Mucosa of descending colon (tissue), 3 donors: ENCODE measurements at regions not wholly inside any gene's neighbourhood (a gene's known extent, or its start where the extent isn't known, plus 50 kb on each side); places are given as distances from the start of the nearest gene placed in this dataset.

Experiments
- ATAC-seq: fragments of 200-7000 bp; cut with Tn5 transposase; one replicate; pipeline ENCODE4 v1.9.1; 2020; ENCODE audit warnings: mild to moderate bottlenecking, moderate library complexity
- DNase-seq, 3 donors: peaks; one replicate each; pipeline ENCODE4 v3.0.0-alpha.2; 2020
- H3K36me3 ChIP-seq: fragments of 200-600 bp; one replicate; pipeline ENCODE4 v1.8.0; 2021; ENCODE audit warnings: low read depth, mild to moderate bottlenecking
- H3K4me1 ChIP-seq: fragments of 200-600 bp; one replicate; pipeline ENCODE4 v1.8.0; 2021; ENCODE audit warnings: low read depth, mild to moderate bottlenecking
- H3K4me3 ChIP-seq: fragments of 200-600 bp; one replicate; pipeline ENCODE4 v1.8.0; 2021; ENCODE audit warnings: mild to moderate bottlenecking
- H3K9me3 ChIP-seq: fragments of 200-600 bp; one replicate; pipeline ENCODE4 v1.8.0; 2021; ENCODE audit warnings: mild to moderate bottlenecking
- CTCF ChIP-seq: fragments of 200-600 bp; IDR thresholded peaks from one replicate; pipeline ENCODE4 v1.8.0; 2022; ENCODE audit warnings: antibody characterized with exemption, mild to moderate bottlenecking
- intact Hi-C, 2 donors: fragments of 100-400 bp; cut with DNase I in 1 of 2; cut with micrococcal nuclease in 1 of 2; formaldehyde crosslinking; loops; one replicate each; pipeline versions ENCODE4 v1.11.0 to v1.11.1; 2022; cut with DNase I, micrococcal nuclease
- donor health status: DM: no; HTN: no; CAD: no; lungs with moderate emphysema.
- donor health status: DM: no; HTN: no; CAD: no.
- donor health status: DM: no; HTN: yes; CAD: no.

- ATAC-seq = peak; percentile 60
- intact Hi-C loops = no loop called here
- Histone ChIP-seq H3K4me1 (no peaks in the 10 kb centered on the region), H3K9me3 (no peaks in the 10 kb centered on the region), H3K4me3 (no peak overlapping the region), H3K36me3 (no peaks in the 10 kb centered on the region)
- TF ChIP-seq CTCF = no peak
- no peak for DNase-seq
These were observed 297.2 kb upstream of the JARID2 start for GRCh38 chr6:14948586-14949245.

DNA sequence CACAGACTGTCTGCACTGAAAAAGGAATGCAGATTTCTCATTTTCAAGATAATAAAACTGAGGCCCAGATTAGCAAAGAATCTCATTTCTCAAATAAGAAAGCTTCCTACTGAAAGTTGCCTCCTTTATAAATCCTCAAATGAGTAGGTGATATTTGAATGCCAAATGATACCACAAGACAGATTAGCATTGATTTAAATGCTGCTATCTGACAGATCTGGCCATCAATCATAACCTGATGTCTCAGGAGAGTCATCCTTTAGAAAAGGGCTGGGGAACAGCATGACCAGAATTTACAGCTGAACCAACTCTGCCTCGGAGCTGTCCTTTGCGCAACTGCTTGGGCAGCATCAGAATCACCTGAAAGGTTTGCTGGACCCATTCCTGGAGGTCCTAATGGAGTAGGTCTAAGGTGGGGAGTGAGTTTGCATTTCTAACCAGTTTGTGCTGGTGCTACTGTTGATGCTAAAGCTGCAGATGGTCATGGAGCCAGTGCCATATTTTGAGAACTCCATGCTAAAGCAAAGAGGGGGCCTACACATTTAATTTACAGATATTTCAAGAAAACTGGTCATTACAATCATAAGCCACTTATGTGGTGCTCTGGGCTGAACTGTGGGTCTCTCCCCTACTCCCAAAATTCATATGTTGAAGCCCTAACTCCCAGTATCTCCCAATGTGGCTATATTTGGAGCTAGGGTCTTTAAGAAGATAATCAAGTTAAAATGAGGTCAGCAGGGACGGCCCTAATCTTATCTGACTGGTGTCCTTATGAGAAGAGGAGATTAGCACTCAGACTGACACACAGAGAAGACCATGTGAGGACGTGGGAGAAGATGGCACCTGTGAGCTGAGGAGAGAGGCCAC, 295.5 kb upstream of the JARID2 start:
- H3K4me1 ChIP-seq = no peaks in the 10 kb centered on the region
- intact Hi-C loops = no loop called here
- H3K36me3 ChIP-seq = no peaks in the 10 kb centered on the region
- H3K4me3 ChIP-seq = no peak overlapping the region
- no peak for TF ChIP-seq CTCF
- H3K9me3 ChIP-seq = peaks cover 4% of the 10 kb centered on the region
- no peak for ATAC-seq
- no peak for DNase-seq

DNA sequence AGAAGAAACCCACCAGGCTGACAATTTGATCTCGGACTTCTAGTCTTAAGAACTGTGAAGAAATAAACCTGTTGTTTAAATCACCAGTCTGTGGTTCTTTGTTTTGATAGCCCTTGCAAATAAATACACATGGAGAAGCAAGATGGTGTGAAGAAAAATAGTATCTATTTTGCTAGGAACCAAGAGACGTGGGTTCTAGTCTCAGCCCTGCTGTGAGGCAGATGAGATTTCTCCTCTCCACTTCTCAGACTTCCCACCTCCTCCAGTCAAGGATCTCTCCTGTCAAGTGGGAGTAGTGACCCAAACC, 294.9 kb upstream of the JARID2 start:
- H3K4me3 ChIP-seq = no peak overlapping the region
- TF ChIP-seq CTCF = no peak
- intact Hi-C loops = no loop called here
- peaks cover 10% of the 10 kb centered on the region for H3K9me3 ChIP-seq
- no peak for ATAC-seq
- no peaks in the 10 kb centered on the region for H3K36me3 ChIP-seq
- no peak for DNase-seq
- H3K4me1 ChIP-seq = no peaks in the 10 kb centered on the region

DNA sequence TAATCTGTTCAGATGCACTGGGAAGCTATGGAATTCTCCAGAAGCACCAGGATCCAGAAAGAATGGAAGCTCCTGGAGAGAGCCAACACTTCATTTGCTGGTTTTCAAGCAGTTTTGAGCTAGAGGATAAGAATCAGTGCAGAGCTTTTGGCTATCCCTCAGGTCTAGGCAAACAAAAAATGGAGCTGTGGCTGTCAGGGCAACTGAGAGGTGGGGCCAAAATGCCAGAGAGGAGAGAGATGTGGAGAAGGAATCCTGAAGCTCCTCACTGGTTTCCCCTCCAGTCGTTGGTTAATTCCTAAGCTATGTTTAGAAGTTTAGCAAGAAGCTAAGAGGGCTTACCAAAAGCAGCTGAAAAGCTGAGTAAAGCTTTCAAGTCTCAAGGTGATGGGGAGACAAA, 294.2 kb upstream of the JARID2 start:
- DNase-seq = no peak

GRCh38 chr6:14953836-14954235, 292.0 kb upstream of the JARID2 start:
- no peak for DNase-seq
- Histone ChIP-seq H3K9me3 (peaks cover 10% of the 10 kb centered on the region), H3K36me3 (no peaks in the 10 kb centered on the region), H3K4me1 (no peaks in the 10 kb centered on the region), H3K4me3 (no peak overlapping the region)
- no peak for ATAC-seq
- intact Hi-C loops = no loop called here
- TF ChIP-seq CTCF = no peak

More for the DNA sequence above, 294.2 kb upstream of the JARID2 start:
- Histone ChIP-seq H3K36me3 (no peaks in the 10 kb centered on the region), H3K4me3 (no peak overlapping the region), H3K9me3 (peaks cover 10% of the 10 kb centered on the region), H3K4me1 (no peaks in the 10 kb centered on the region)
- TF ChIP-seq CTCF = no peak
- intact Hi-C loops = no loop called here
- ATAC-seq = no peak
